ENCODE measurements at regions not wholly inside any gene's neighbourhood (a gene's known extent, or its start where the extent isn't known, plus 50 kb on each side); places are given as distances from the start of the nearest gene placed in this dataset.

- no peak for TF ChIP-seq CTCF (IDR thresholded peaks at IDR 0.05; ENCODE audit: extremely low read depth in 1 of 2, insufficient read depth in 1 of 2, low read depth in 1 of 2, low read length in 2 of 2)
- no peak for TF ChIP-seq MAX (IDR thresholded peaks at IDR 0.05; ENCODE audit: insufficient read depth, insufficient read length)
- TF ChIP-seq POLR2A (IDR thresholded peaks at IDR 0.05; ENCODE audit: low read depth, low read length) = no peak
- no peak for TF ChIP-seq EZH2 (IDR thresholded peaks at IDR 0.05; ENCODE audit: borderline replicate concordance, low read depth, low read length, severe bottlenecking)
- TF ChIP-seq FOS (IDR thresholded peaks at IDR 0.05; ENCODE audit: borderline replicate concordance, insufficient read depth, low read length) = no peak
- TF ChIP-seq GATA2 (IDR thresholded peaks at IDR 0.05; ENCODE audit: insufficient read depth, insufficient read length, low read depth, low read length) = no peak
- TF ChIP-seq POLR2AphosphoS5 (IDR thresholded peaks at IDR 0.05; ENCODE audit: insufficient read depth, low read depth, low read length) = no peak
- no peak for TF ChIP-seq JUN (IDR thresholded peaks at IDR 0.05; ENCODE audit: borderline replicate concordance, insufficient read depth, insufficient read length, low read depth)
Observed at GRCh38 chr14:34169561-34169960, 218.7 kb upstream of the EGLN3 start.

Data from endothelial cell of umbilical vein (primary cell).